ENCODE measurements at regions not wholly inside any gene's neighbourhood (a gene's known extent, or its start where the extent isn't known, plus 50 kb on each side); places are given as distances from the start of the nearest gene placed in this dataset.

DNA sequence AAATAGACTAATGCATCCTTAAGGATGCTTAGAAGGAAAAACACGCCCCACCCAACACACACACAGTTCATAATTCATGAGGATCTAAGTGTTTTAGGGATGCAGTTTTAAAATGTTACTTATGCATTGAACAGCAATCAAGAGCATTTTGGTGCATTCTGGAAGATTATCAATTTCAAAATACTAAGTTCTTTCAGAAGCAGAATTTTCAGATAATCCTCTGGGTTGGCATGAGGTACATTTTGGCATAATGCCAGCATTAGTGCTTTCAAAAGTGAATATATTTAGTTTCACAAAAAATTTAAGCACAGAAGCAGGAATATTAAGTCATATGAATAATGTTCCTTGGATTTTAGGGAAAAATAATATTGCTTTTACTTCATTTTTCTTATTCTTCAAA is 937.1 kb downstream of the REEP3 start:
- DNase-seq = no peak

DNA sequence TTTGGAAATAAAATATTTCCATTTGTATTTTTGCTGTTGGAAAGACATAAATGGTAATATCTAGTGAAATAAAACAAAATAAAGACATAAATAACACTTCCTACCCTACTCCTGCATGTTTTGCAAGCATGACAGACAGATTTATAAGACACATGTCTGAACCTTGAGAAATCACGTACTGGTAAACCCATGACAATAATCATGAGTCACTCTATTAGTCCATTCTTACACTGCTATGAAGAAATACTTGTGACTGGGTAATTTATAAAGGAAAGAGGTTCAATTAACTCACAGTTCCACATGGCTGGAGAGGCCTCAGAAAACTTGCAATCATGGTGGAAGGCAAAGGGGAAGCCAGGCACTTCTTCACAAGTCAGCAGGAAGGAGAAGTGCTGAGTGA is 942.2 kb downstream of the REEP3 start:
- no peak for DNase-seq

DNA sequence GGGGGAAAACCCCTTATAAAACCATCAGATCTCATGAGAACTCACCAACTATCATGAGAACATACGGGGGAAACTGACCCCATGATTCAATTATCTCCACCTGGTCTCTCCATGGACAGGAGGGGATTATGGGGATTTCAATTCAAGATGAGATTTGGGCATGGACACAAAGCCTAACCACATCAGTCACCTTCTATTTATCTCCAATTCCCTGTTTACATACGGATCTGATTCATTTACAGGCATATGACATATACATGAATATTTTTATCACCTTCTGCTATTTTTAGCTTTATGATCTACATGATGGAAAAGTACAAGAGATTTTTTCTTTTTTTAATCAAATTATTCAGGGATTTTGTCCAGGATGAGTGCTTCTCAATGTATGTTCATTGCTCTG is 944.5 kb downstream of the REEP3 start:
- DNase-seq = no peak

DNA sequence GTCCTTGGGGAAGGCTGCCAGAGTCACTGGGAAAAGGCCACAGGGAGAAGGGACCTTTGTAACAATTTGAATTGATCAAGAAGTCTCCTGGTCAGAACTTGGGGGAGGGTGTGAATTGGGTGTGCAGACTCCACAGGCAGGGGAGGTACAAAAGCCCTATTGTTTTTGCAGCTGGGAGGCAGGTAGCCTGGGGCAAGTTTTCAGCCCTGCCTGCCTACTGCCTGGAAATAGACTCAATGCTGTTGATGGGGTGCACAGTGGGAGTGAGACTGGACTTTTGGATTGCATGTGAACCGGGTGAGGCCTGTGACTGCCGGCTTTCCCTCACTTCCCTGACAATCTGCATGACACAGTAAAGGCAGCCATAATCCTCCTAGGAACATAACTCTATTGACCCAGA is 947.0 kb downstream of the REEP3 start:
- DNase-seq = no peak

DNA sequence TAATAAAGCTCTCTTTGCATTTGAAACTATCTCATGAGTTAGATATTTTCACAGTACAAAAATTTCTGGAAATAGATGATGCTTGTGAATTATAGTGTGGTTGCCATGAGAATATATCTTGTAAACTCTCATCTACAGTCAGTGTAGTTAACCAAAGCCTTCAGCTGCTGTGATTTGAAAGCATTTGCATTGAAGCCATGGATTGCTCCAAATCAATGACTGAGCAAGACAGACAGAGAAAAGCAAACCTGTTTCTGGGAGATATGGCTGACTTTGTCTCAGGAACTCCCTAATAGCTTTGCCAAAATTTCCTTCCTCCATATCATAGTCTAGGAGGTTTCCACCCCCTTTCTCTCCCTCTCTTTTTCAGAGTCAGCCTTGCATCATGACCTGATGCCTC is 955.3 kb downstream of the REEP3 start:
- no peak for DNase-seq

DNA sequence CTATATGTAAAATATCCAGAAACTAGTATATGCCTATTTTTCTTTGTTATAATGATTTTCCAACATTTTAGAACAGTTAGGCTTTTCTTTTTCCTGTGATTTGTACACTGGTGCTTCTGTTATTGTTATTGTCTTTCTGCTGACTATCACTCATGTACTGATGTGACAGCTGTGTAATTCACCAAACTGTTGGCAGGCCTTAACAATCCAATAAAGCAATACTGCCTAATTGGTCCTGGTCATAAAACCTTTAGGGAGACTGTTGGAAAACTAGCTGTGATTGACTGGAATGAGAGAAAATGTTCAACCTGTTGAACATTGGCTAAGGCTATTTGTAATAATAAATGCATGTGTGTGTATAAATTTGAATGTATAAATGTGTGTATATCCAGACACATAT is 956.6 kb downstream of the REEP3 start:
- DNase-seq = no peak

DNA sequence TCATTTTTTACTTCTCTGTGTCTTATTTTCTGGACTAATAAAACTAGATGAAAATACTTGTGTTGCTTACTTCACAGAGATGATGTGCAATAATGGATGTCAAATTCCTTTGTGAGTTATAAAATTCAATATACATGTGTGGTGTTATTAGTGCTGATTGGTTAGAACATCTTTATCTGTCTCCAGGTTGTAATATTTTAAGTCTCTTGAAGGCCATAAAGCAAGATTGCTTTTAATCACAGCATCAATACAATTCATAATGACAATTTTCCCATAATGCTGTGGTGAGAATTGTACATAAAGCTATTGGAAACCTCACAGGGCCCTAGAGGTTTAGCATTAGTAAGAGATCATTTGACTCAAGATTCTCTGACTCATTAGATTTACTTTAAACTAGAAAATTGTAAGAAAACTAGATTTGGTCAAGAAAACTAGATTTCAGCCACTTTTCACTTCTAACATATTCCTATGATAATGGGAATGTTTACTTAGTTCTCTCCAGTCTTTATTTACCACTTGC is 963.7 kb downstream of the REEP3 start:
- DNase-seq = no peak

DNA sequence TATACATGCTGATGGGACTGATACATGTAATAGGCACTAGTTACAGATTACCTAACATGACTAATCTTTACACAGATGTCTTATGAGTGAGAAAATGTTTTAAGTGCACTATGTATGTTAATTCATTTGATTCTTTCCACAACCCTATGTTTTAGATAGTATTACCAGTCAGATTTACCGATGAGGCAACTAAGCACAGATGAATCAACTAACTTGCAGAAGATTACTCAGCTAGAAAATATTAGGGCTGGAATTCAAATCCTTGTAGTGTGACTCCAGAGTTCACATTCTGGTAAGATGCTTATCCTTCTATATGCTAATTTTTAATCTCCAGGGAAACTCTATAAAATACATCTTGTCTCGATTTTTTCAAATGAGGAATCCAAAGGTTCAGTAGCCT is 964.9 kb downstream of the REEP3 start:
- DNase-seq = no peak

DNA sequence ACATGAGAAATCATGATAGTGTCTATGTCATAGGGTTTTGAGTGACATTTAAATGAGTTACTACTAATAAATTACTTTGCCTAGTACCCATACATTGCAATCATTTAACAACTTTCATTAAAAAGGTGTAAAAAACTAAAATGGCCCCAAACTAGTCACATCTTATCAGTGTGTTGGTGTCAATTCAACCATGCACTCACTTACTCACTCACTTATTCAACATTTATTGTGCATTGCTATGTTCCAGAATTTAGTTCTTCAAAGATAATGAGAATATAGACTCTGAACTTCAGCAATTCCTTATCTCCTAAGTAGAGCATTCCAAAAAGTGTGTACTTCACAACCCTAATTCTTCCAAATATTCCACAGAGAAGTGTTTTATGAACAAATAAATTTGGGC is 965.7 kb downstream of the REEP3 start:
- DNase-seq = no peak

DNA sequence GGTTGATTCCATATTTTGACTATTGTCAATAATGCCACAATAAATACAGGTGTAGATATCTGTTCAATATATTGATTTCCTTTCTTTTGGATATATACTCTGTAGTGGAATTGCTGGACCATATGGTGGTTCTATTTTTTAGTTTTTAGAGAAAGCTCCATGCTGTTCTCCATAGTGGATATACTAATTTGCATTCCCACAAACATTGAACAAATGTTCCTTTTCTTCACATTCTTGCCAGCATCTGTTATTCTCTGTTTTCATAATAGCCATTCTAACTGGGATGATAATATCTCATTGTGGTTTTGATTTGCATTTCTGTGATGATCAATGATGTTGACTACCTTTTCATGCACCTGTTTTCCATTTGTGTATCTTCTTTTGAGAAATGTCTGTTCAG is 973.7 kb downstream of the REEP3 start:
- no peak for DNase-seq

DNA sequence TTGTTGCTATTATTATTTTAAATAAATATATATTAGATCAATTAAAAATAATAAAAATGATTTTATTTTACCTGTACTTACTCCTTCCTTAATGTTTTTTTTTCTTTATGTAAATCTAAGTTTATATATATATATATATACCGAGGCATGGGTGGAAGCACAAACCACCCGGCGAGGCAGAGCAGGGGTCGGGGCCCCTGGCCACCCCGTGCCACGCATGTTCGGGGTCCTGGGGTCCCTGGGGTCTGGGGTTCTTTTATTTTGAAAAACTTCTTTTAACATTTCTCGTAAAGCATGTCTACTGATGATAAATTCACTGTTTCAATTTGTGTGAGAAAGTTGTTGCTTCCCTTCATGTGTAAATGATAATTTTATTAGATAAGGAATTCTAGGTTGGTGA is 976.1 kb downstream of the REEP3 start:
- DNase-seq = no peak

DNA sequence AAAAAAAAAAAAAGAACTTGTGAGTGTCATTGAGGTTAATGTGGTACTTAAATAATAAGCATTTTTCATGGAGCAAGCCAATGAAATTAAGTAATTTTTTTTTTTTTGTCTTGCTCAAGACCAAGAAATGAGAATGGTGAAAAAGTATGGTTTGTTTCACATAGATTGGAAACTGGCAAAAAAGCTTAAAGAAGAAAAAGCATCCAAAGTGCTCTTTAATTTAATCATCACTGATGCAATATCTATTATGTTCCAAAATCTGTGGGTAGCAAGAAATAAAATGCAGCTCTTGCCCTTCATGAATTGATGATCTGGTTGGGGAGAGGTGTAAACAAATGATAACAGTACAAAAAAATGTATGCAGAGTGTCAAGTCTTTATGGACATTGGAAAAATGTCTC is 980.6 kb downstream of the REEP3 start:
- no peak for DNase-seq

DNA sequence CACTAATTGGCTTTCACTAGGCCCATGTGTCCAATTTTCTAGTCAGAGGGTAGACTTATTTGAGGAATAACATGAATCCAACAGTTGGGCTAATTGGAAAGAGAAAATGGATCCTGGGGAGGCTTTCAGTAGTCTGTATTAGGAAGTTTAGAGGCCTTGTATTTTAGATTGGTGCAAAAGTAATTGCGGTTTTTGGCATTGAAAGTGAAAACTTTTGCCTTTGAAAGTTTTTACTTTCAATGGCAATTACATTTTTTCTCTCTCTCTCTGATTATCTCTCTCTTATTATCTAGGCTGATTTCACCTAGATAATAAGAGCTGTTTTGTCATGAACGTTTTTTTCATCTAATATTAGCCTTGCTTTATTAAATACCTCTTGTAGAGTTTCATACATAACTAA is 981.7 kb downstream of the REEP3 start:
- no peak for DNase-seq

DNA sequence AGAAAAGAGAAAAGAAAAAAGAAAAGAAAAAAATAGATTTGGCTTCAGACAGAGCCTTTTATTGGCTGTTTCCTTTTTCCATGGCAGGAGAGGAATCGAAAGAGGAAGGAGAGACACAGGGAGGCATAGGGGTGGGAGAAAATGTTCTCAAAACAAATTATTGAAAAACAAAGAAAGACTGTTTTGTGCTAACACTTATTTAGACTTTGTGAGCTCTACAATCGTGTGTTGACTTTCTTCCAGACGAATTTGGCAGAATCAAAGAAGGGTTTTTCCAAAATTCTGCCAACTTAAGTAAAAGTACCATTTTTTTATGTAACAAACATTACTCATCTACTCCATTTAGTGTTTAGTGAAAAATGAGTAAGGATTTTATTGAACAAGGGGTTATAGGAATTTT is 982.2 kb downstream of the REEP3 start:
- DNase-seq = no peak

DNA sequence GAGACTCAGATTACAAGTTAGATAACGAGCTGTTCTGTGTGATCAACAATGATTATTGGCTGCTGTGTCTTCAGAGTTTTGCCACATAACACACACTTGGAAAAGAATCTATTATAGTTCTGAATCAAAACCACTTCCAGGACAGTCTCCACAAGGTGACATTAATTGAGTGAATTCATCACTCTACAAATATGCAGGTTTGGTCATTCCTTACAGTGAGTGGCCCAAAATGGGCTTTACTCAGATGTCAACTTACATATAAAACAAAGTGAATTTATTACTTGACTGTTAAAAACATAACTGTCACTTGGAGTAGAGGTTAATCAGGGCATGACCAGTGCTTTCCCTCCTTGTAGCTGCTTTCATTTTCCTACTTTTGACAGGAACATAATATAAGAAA is 984.3 kb downstream of the REEP3 start:
- no peak for DNase-seq

DNA sequence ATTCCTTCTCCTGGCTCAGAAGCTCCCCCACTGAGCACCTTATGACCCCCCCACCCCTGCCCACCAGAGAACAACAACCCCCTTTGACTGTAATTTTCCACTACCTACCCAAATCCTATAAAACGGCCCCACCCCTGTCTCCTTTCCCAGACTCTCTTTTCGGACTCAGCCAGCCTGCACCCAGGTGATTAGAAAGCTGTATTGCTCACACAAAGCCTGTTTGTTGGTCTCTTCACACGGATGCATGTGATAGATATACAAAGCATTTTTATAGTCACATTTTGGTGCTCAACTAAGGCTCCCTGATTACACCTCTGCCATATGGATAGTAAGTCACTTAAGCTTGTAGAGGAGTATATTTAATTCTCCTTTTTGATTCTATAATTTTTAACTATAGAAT is 985.8 kb downstream of the REEP3 start:
- no peak for DNase-seq

DNA sequence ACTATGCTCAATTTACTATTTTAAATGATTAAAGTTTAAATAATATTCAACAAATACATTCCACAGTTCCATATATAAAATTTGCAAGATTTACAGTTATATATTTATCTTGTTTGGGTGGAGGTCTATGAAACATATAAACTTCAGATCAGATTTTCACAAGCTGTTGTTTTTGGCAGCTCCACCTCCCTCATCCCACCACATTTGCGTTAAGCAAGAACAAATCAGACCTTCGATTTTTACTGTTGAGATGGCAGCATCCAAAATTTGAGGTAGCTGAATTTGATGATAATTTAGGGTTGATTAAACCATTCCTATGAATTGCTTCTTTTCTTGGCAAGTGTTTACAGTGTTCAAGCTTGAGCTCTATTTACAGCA is 986.4 kb downstream of the REEP3 start:
- no peak for DNase-seq

DNA sequence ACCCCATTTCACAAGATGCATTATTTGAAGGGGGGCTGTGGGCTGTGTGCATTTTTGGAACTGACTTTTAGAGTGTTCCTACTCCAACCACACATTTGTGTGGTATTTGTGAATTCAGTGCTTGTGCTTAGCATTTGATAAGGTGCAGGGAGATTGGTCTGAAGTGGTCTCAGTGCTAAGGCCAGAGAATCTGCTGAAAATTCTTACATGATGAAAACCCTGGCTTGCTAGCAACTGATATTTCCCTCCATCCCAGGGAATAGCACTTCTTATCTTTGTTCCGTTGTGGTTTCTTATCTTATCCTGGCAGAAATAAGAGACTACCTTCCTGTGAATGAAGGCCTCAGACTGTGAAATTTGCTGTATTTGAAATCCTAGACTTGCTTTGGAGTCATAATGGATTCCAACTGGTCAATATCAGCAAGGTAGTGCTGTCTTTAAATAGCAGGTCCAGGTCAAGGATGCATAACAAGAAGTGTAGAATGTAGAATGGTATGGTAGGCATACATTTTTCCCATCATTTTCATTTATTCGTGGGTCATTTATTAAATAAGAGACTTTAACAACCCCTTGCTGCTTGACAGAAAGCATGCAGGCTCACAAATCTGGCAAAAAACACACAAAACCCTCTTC is 986.9 kb downstream of the REEP3 start:
- no peak for DNase-seq

DNA sequence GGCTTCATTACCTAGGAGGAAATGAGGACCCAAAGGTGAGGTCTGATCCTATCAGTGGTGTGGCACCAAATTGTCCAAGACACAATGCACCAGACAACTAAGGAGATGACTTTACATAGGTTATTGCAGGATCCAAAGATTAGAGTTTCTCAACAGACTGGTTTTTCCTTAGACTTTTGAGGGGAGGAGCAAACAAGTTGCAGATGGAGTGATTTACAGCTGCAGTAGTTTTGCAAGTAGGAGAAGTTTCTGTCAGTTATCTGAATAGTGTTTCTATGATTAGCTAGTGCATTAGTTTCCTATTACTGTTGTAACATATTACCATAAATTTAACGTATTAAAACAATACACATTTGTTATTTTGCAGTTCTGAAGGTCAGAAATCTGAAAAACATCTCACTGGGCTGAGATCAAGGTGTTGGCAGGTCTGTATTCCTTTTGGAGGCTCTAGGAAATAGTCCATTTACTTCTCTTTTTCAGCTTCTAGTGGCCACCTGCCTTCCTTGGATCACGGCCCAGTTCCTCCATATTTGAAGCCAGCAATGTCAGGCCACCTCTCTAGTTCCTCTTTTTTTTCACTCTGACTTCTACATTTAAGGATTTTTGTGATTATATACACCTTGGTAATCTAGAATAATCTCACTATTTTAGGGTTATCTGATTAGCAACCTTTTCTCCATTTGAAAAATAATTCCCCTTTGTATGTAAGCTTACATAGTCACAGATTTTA is 994.9 kb downstream of the REEP3 start:
- no peak for DNase-seq

DNA sequence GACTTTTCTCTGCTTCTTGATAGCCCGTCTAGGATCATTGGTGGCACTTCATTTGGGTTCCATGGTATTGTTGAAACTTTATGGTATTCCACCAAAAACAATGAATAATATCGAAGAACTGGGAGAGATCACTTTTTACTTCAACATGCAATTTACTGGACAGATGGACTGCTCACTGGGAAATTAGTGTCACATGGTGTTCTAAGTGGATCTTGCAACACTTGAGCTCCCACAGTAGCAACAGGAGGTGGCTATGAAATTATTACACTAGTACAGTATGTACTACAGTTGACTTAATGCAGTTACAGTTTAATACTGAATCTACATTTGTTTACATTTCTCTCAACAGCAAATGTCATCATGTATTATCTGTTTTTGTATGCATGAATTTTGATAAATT is 997.3 kb downstream of the REEP3 start:
- DNase-seq = no peak

DNA sequence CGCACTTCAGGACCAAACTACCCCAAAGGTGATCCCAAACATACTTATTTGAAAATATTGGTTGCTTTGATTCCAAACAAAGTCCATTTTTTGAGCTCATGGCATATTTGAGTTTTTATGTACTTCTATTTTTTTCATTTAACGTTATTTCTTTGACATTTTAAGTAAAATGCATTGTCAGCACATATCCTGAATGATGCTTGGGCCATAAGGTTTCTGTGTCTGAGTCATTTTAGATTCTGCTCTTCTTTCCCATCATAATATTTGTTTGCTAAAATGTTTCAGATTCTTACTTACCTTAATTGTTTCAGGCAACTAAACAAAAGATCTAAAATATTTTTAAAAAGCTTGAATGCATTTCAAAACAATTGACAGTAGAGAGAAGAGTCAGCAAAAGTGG is 998.2 kb downstream of the REEP3 start:
- DNase-seq = no peak

DNA sequence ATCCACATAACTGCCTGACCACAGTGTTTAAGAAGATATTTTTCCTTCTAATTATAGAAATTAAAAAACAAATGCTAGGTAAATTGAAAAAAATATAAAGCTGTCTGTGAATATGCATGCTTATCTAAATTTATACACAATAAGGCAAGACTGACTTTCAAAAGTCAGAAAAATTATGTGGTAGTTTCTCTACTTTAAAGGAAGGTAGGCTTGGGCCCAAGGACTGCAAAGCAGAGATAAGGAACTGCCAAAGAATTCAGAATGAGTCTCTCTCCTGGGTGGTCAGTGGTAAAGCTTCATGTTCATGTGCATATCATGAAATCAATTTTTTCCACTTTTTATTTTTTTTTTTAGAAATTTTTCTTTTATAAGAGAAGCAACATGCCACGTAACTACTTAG is 998.6 kb downstream of the REEP3 start:
- DNase-seq = no peak

DNA sequence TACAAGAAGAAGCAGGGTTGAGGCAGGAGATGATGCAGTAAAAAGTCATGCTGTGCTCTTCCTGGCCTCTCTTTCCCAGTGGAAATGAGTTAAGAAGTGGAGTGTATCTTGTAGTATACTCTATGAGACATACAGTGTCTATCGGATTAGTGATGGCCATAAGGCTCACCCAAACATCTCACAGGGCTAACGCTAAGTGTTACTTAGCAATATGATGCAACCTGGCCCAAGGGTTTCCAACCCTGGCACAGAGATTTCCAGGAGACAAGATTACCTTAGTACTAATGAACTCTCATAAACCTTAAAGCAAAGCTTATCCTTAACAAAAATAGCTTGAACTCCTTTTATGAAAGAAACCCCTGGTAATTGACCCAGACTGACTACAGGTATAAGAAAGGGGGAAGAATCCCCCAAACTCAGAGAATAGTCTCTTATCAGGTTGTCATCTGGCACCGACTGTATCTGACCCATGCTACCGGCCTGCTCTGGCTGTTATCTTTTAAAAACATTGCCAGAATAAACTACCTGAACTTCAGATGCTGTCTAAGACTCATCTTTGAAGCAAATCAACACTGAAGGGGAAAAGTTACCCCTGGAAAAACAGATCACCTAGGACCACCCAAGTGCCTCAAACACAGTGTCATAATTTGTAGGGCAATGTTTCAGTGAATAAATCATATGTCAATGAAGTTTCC is 1002.0 kb downstream of the REEP3 start:
- DNase-seq = no peak

DNA sequence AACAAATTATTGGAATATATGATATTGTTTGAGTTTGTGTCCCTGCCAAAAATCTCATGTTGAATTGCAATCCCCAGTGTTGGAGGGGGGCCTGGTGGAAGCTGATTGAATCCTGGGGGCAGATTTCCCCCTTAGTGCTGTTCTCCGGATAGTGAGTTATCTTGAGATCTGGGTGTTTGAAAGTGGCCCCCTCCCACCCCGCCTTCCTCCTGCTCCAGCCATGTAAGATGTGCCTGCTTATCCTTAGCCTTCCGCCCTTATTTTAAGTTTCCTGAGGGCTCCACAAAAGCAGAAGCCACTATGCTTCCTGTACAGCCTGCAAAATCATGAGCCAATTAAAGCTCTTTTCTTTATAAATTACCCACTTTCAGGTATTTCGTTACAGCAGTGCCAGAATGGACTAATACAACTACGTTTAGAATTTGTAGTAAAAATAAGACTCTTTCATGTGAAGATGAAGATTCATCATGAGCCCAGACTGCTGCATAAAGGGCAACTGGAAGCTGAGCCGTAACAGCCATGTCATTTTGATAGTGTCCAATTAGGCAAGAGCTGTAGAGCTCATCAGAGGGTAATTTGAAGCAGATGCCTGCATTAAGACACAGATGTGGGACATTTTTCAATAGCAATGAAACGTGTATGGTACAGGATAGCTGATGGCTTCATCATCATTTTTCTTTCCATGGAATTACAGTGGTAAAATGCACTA is 1007.2 kb downstream of the REEP3 start:
- DNase-seq = no peak
